ENCODE measurements at regions not wholly inside any gene's neighbourhood (a gene's known extent, or its start where the extent isn't known, plus 50 kb on each side); places are given as distances from the start of the nearest gene placed in this dataset.

DNA sequence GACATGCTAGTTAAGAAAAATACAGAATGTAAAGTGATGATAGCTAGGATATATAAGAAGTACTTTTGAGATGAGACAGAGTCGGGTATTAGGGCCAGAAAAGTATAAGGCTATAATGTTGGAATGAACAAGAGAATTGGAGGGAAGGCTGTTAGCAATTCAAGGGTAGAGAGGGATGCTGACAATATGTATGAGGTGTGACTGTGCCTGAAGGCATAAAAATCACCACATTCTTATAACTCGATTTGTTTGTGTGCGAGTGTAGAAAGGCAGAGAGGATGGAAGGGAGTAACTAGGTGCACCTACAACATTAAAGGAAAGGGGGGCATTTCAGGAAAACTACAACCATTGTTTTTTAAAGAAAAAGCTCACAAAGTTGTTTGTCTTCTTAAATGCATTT lies 86.0 kb downstream of the FAT4 start:
- Histone ChIP-seq H3K27me3 (no peaks in the 10 kb centered on the region), H3K36me3 (no peaks in the 10 kb centered on the region), H3K27ac (peak overlapping the region in 3 of 4 donors; percentile 27 to 54 (median 51)), H3K4me3 (no peak overlapping the region), H3K4me1 (peaks cover 0 to 46% (median 34%) of the 10 kb centered on the region in 4 donors), H3K9me3 (no peaks in the 10 kb centered on the region)
- DNase-seq = no peak
- TF ChIP-seq EP300 (IDR thresholded peaks at IDR 0.05) (no peak), POLR2AphosphoS5 (IDR thresholded peaks at IDR 0.05) (no peak), POLR2A (IDR thresholded peaks at IDR 0.05) (no peak)
- TF ChIP-seq, protein P1, sequence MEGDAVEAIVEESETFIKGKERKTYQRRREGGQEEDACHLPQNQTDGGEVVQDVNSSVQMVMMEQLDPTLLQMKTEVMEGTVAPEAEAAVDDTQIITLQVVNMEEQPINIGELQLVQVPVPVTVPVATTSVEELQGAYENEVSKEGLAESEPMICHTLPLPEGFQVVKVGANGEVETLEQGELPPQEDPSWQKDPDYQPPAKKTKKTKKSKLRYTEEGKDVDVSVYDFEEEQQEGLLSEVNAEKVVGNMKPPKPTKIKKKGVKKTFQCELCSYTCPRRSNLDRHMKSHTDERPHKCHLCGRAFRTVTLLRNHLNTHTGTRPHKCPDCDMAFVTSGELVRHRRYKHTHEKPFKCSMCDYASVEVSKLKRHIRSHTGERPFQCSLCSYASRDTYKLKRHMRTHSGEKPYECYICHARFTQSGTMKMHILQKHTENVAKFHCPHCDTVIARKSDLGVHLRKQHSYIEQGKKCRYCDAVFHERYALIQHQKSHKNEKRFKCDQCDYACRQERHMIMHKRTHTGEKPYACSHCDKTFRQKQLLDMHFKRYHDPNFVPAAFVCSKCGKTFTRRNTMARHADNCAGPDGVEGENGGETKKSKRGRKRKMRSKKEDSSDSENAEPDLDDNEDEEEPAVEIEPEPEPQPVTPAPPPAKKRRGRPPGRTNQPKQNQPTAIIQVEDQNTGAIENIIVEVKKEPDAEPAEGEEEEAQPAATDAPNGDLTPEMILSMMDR (IDR thresholded peaks at IDR 0.05) = no peak
- intact Hi-C loops (cut with DNase I) = loop anchor here (5.0 kb wide), 1 partner anchor 47 kb away; no protein-coding TSS in a partner anchor
- WGBS, 2 donors = 20 to 30% methylated on average over 3 of the region's 3 CpGs

DNA sequence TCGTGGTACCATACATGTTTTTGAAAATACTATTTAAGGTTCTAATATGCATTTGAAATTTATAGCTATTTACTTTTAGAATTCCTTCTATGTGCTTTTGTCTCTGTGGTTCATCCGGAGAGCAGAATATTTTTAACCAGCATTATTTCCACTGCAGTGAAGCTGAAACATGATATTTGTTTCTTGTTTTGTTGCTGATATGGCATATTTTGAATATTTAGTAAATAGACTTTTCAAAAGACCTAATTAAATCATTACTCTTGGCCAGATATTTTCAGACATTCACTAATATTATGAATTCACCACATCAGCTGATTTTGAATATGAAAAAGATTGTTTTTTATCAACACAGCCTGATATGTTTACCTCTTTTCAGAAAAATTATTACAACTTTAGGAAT lies 87.0 kb downstream of the FAT4 start:
- TF ChIP-seq POLR2A (IDR thresholded peaks at IDR 0.05) = no peak
- TF ChIP-seq, protein P1 (IDR thresholded peaks at IDR 0.05) = no peak
- TF ChIP-seq POLR2AphosphoS5 (IDR thresholded peaks at IDR 0.05) = no peak
- no peak for TF ChIP-seq EP300 (IDR thresholded peaks at IDR 0.05)

DNA sequence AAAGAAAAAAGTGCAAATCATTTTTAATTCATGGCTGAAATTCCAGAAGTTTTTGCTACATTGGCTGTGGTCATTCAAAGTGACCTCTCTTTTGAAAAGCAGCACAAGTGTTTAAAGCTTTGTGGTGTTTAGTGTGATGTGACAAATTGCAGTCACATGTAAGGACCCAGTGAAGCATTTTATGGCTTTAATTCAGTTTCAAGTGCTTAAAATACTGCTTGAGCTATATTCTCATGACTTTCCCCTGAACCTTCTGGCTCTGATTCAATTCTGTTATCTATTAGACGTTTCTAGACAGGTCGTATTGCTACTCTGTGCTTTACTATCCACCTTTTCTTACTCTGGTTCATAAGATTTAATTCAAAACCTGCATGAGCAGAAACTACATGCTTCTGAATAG lies 105.8 kb downstream of the FAT4 start:
- Histone ChIP-seq H3K4me3 (no peak overlapping the region), H3K27ac (no peak overlapping the region), H3K36me3 (peaks cover 0 to 35% (median 13%) of the 10 kb centered on the region in 4 donors), H3K27me3 (no peaks in the 10 kb centered on the region), H3K9me3 (no peaks in the 10 kb centered on the region), H3K4me1 (peaks cover 0 to 5% (median 2%) of the 10 kb centered on the region in 4 donors)
- no peak for DNase-seq
- intact Hi-C loops (cut with DNase I) = no loop called here
- WGBS, 2 donors = 10 to 54% methylated on average over 2 of the region's 2 CpGs
- TF ChIP-seq, protein P1 (IDR thresholded peaks at IDR 0.05) = no peak
- TF ChIP-seq POLR2AphosphoS5 (IDR thresholded peaks at IDR 0.05) (no peak), EP300 (IDR thresholded peaks at IDR 0.05) (no peak), POLR2A (IDR thresholded peaks at IDR 0.05) (no peak)

More for the DNA sequence above, 87.0 kb downstream of the FAT4 start:
- H3K36me3 ChIP-seq = peaks cover 0 to under 1% (median 0%) of the 10 kb centered on the region in 4 donors
- peak overlapping the region in 2 of 4 donors; percentile 51 to 54 for H3K27ac ChIP-seq
- intact Hi-C loops (cut with DNase I) = loop anchor here (5.0 kb wide), 1 partner anchor 46 kb away; no protein-coding TSS in a partner anchor
- no peaks in the 10 kb centered on the region for H3K9me3 ChIP-seq
- no peaks in the 10 kb centered on the region for H3K27me3 ChIP-seq
- H3K4me3 ChIP-seq = no peak overlapping the region
- 58 to 66% methylated on average over 2 of the region's 2 CpGs for WGBS, 2 donors
- DNase-seq = no peak
- peaks cover 0 to 45% (median 34%) of the 10 kb centered on the region in 4 donors for H3K4me1 ChIP-seq

DNA sequence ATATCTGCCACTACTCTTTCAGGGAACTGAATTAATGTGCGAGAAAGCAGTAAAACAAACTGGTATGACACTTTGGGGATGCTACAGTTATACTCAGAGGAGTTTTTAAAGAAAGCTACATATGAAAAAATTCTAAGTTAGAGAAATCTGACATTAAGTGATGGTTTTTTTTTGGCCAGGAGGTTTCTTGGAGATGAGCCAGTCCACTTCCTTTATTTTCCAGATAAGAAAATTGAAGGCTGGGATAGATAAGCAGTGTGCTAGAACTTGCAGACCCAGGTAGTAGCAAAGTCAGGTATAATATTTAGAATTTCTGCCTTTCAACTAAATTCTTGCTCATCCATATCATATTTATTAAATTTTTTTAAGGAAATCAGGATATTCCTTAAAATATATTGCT lies 106.8 kb downstream of the FAT4 start:
- H3K9me3 ChIP-seq = no peaks in the 10 kb centered on the region
- no peak for TF ChIP-seq POLR2AphosphoS5 (IDR thresholded peaks at IDR 0.05)
- TF ChIP-seq, protein P1 (IDR thresholded peaks at IDR 0.05) = no peak
- TF ChIP-seq EP300 (IDR thresholded peaks at IDR 0.05) = no peak
- TF ChIP-seq POLR2A (IDR thresholded peaks at IDR 0.05) = no peak
- no peak overlapping the region for H3K4me3 ChIP-seq
- intact Hi-C loops (cut with DNase I) = no loop called here
- peaks cover 0 to 5% (median 2%) of the 10 kb centered on the region in 4 donors for H3K4me1 ChIP-seq
- DNase-seq = no peak
- 56 to 77% methylated on average over 1 of the region's 1 CpG for WGBS, 2 donors
- H3K27ac ChIP-seq = no peak overlapping the region
- peaks cover 0 to 24% (median 10%) of the 10 kb centered on the region in 4 donors for H3K36me3 ChIP-seq
- H3K27me3 ChIP-seq = no peaks in the 10 kb centered on the region

DNA sequence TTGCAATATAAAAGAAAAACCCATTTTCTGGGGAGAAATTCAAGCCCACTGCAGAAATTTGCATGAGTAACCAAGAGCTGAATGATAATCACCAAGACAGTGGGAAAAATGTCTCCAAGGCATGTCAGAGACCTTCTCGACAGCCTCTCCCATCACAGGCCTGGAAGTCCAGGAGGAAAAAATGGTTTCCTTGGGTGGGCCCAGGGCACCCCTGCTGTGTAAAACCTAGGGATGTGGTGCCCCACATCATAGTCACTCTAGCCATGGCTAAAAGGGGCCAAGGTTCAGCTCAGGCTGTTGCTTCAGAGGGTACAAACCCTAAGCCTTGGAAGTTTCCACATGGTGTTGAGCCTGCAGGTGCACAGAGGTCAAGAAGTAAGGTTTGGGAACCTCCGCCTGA lies 108.4 kb downstream of the FAT4 start:
- Histone ChIP-seq H3K27ac (no peak overlapping the region), H3K4me3 (no peak overlapping the region), H3K27me3 (no peaks in the 10 kb centered on the region), H3K4me1 (peaks cover 0 to 5% (median 2%) of the 10 kb centered on the region in 4 donors), H3K9me3 (no peaks in the 10 kb centered on the region), H3K36me3 (peaks cover 0 to 9% (median 3%) of the 10 kb centered on the region in 4 donors)
- TF ChIP-seq POLR2AphosphoS5 (IDR thresholded peaks at IDR 0.05) = no peak
- TF ChIP-seq, protein P1 (IDR thresholded peaks at IDR 0.05) = no peak
- no peak for TF ChIP-seq EP300 (IDR thresholded peaks at IDR 0.05)
- TF ChIP-seq POLR2A (IDR thresholded peaks at IDR 0.05) = no peak
- intact Hi-C loops (cut with DNase I) = no loop called here
- 94 to 96% methylated on average over 2 of the region's 2 CpGs for WGBS, 2 donors
- DNase-seq = no peak
